ENCODE measurements at regions not wholly inside any gene's neighbourhood (a gene's known extent, or its start where the extent isn't known, plus 50 kb on each side); places are given as distances from the start of the nearest gene placed in this dataset.

DNA sequence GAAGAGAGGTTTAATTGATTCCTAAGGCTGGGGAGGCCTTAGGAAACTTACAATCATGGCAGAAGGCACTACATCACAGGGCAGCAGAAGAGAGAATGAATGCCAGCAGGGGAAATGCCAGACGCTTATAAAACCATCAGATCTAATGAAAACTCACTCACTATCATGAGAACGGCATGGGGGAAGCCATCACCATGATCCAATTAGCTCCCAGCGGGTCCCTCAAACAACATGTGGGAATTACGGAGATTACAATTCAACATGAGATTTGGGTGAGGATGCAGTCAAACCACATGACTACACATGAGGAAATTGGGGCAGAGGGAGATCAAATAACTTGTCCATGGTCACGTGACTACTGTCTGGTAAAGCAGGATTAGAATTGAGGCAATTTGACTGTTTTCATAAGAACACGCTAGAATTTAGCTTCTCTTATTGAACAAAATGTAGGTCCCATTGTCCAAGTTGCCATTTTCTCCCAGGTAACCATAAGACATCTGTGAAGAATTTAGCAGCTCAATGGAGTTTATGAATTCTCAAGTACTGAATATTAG lies 445.1 kb upstream of the CDH20 start:
- TF ChIP-seq EZH2 (IDR thresholded peaks at IDR 0.05; ENCODE audit: low read length, missing control alignments) (no peak), CTCF (conservative IDR thresholded peaks at IDR 0.05 in 1 of 2, IDR thresholded peaks at IDR 0.05 in 1 of 2; ENCODE audit: low read depth in 1 of 2, low read length in 2 of 2) (no peak)

All from fibroblast of lung (primary cell).